ENCODE measurements at regions not wholly inside any gene's neighbourhood (a gene's known extent, or its start where the extent isn't known, plus 50 kb on each side); places are given as distances from the start of the nearest gene placed in this dataset.

- DNase-seq (ENCODE audit: low spot score), result no peak
- intact Hi-C loops (cut with DNase I), result no loop called here
Measured at GRCh38 chr9:28215536-28216299, 642.4 kb upstream of the C9orf72 start.

- intact Hi-C loops (cut with DNase I), result no loop called here
Measured at GRCh38 chr9:28232686-28233085, 659.4 kb upstream of the C9orf72 start.

GRCh38 chr9:28234133-28234893, 661.0 kb upstream of the C9orf72 start:
- DNase-seq (ENCODE audit: low spot score), result no peak
- intact Hi-C loops (cut with DNase I), result no loop called here

More at GRCh38 chr9:28232686-28233085, 659.4 kb upstream of the C9orf72 start:
- no peak for DNase-seq (ENCODE audit: low spot score)

- intact Hi-C loops (cut with DNase I), result no loop called here
Measured at GRCh38 chr9:28234894-28235277, 661.6 kb upstream of the C9orf72 start.

GRCh38 chr9:28249424-28249823, 676.1 kb upstream of the C9orf72 start:
- intact Hi-C loops (cut with DNase I), result no loop called here
- DNase-seq (ENCODE audit: low spot score), result no peak

More at GRCh38 chr9:28234894-28235277, 661.6 kb upstream of the C9orf72 start:
- no peak for DNase-seq (ENCODE audit: low spot score)

- intact Hi-C loops (cut with DNase I), result no loop called here
- DNase-seq (ENCODE audit: low spot score), result no peak
Measured at GRCh38 chr9:28255174-28255573, 681.9 kb upstream of the C9orf72 start.

GRCh38 chr9:28260330-28260729, 687.0 kb upstream of the C9orf72 start:
- no peak for DNase-seq (ENCODE audit: low spot score)
- intact Hi-C loops (cut with DNase I), result no loop called here

GRCh38 chr9:28264368-28264767, 691.1 kb upstream of the C9orf72 start:
- intact Hi-C loops (cut with DNase I), result no loop called here

GRCh38 chr9:28267351-28267750, 694.1 kb upstream of the C9orf72 start:
- no peak for DNase-seq (ENCODE audit: low spot score)
- intact Hi-C loops (cut with DNase I), result no loop called here

More at GRCh38 chr9:28264368-28264767, 691.1 kb upstream of the C9orf72 start:
- no peak for DNase-seq (ENCODE audit: low spot score)

GRCh38 chr9:28270156-28270555, 696.9 kb upstream of the C9orf72 start:
- DNase-seq (ENCODE audit: low spot score), result no peak
- intact Hi-C loops (cut with DNase I), result no loop called here

GRCh38 chr9:28272127-28272526, 698.8 kb upstream of the C9orf72 start:
- intact Hi-C loops (cut with DNase I), result no loop called here
- DNase-seq (ENCODE audit: low spot score), result no peak

GRCh38 chr9:28287455-28287854, 714.2 kb upstream of the C9orf72 start:
- intact Hi-C loops (cut with DNase I), result no loop called here
- DNase-seq (ENCODE audit: low spot score), result no peak

- intact Hi-C loops (cut with DNase I), result no loop called here
- no peak for DNase-seq (ENCODE audit: low spot score)
Measured at GRCh38 chr9:28289746-28290145, 716.5 kb upstream of the C9orf72 start.

- no peak for DNase-seq (ENCODE audit: low spot score)
- intact Hi-C loops (cut with DNase I), result no loop called here
Measured at GRCh38 chr9:28293369-28294090, 720.2 kb upstream of the C9orf72 start.

GRCh38 chr9:28301281-28301680, 728.0 kb upstream of the C9orf72 start:
- DNase-seq (ENCODE audit: low spot score), result no peak
- intact Hi-C loops (cut with DNase I), result no loop called here

- intact Hi-C loops (cut with DNase I), result no loop called here
- DNase-seq (ENCODE audit: low spot score), result no peak
Measured at GRCh38 chr9:28317745-28318144, 744.5 kb upstream of the C9orf72 start.

GRCh38 chr9:28318515-28318914, 745.2 kb upstream of the C9orf72 start:
- intact Hi-C loops (cut with DNase I), result no loop called here
- DNase-seq (ENCODE audit: low spot score), result no peak

- no peak for DNase-seq (ENCODE audit: low spot score)
- intact Hi-C loops (cut with DNase I), result no loop called here
Measured at GRCh38 chr9:28319981-28320380, 746.7 kb upstream of the C9orf72 start.

GRCh38 chr9:28320616-28321015, 747.3 kb upstream of the C9orf72 start:
- DNase-seq (ENCODE audit: low spot score), result no peak
- intact Hi-C loops (cut with DNase I), result no loop called here

- no peak for DNase-seq (ENCODE audit: low spot score)
- intact Hi-C loops (cut with DNase I), result no loop called here
Measured at GRCh38 chr9:28329323-28329722, 756.0 kb upstream of the C9orf72 start.

All from posterior vena cava (tissue), 2 donors.